Posterior vena cava (tissue), 2 donors: ENCODE measurements at regions not wholly inside any gene's neighbourhood (a gene's known extent, or its start where the extent isn't known, plus 50 kb on each side); places are given as distances from the start of the nearest gene placed in this dataset.

ENCODE experiments used
- DNase-seq: peaks from one replicate; pipeline ENCODE4 v3.0.0-alpha.2; 2020; ENCODE audit warnings: low spot score
- intact Hi-C, 2 donors: fragments of 100-400 bp; cut with DNase I; formaldehyde crosslinking; loops; one replicate each; pipeline versions ENCODE4 v1.14.1 to v1.14.2; 2022 to 2023
- donor health status: DM: yes; HTN: yes; CAD: no.
- donor health status: DM: yes; HTN: yes; CAD: no.

- intact Hi-C loops: no loop called here
- no peak for DNase-seq
Observed at GRCh38 chr9:109830545-109830944, 50.5 kb downstream of the PALM2AKAP2 start.

- no peak for DNase-seq
- intact Hi-C loops: no loop called here
Observed at GRCh38 chr9:109831998-109832658, 52.1 kb downstream of the PALM2AKAP2 start.

DNA sequence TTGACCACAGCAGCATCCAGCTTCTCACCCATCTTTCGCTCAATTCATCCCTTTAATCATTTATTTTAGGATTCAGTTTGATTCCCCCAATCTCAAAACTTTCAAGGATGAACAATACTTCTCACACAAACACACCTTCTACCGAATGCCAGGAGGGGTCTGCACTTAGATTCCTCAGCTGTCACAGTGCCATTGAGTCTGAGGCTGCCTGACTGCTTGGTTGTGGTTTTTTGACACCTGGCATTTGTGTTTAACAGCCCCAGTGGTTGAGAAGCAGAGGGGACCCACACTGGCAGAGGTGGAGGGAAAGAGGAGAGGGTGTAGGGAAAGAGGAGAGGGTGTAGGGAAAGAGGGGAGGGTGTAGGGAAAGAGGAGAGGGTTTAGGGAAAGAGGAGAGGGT is 54.9 kb downstream of the PALM2AKAP2 start:
- no peak for DNase-seq
- intact Hi-C loops: no loop called here

- intact Hi-C loops: no loop called here
- no peak for DNase-seq
Observed at GRCh38 chr9:109843641-109844040, 63.6 kb downstream of the PALM2AKAP2 start.

DNA sequence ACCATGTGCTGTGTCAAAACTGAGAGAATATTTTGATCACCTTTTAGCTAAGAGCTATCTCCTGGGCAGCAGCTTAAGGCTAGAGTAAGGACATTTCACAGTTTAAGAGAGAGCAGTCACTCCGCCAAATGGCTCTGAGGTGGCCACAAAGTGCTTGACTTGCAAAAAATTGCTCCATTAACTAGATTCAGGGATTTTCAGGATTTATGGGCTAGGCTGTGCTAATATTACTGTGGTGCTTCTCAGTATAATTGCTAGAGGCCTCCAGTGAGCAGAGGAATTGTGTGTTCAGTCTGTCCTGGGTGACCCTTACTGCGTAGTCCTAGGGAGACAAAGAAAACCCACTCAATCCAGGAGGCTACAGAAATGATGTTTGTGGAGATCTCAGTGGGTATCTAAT is 65.2 kb downstream of the PALM2AKAP2 start:
- intact Hi-C loops: no loop called here
- DNase-seq: no peak

DNA sequence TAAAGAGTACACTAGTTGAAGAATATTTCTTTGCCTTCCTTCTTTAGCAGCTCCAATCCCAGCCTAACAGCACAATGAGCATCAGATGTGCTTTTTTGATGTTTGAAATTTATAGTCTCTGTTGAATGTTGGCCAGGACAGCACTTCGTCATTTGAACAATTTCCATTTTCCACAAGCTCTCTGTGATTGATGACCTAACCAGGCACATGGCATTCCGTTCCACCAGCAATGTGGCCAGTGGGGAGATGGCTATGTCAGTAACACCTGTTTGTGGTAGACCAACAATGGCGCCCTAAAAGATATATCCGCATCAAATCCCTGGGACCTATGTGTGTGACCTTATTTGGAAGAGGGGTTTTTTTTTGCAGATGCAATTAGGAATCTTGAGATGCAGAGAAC is 66.8 kb downstream of the PALM2AKAP2 start:
- intact Hi-C loops: no loop called here
- no peak for DNase-seq

DNA sequence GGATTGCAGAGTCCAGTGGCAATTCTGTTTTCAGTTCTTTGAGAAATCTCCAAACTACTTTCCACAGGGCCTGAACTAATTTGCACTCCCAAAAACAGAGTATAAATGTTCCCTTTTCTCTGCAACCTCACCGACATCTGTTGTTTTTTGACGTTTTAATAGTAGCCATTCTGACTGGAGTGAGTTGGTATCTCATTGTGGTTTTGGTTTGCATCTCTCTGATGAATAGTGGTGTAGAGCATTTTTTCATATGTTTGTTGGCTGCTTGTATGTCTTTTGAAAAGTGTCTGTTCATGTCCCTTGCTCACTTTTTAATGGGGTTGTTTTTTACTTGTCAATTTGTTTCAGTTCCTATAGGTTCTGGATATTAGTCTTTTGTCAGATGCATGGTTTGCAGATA is 72.6 kb downstream of the PALM2AKAP2 start:
- intact Hi-C loops: no loop called here
- no peak for DNase-seq

GRCh38 chr9:109855540-109855939 is 75.5 kb downstream of the PALM2AKAP2 start:
- intact Hi-C loops: no loop called here
- DNase-seq: no peak

DNA sequence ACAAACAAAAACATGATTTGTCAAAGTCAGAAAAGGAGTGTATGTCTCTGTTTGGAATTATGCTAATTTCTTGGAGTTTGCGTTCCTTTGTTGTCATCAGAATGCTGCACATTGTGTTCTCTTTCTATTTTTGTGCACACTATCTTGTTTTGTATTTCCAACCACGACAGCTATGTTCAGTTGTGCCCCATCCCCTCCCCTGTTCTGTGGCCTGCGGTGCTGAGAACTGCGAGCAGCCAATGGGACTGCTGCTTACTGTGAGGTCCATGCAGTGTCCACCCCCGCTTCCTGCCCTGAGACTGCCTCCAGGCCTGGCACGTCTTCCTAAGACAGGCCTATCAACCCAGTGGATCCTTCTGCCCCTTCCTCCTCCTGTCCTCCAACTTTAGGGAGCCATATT is 76.8 kb downstream of the PALM2AKAP2 start:
- no peak for DNase-seq
- intact Hi-C loops: no loop called here

- no peak for DNase-seq
- intact Hi-C loops: no loop called here
Observed at GRCh38 chr9:109857336-109857735, 77.3 kb downstream of the PALM2AKAP2 start.

DNA sequence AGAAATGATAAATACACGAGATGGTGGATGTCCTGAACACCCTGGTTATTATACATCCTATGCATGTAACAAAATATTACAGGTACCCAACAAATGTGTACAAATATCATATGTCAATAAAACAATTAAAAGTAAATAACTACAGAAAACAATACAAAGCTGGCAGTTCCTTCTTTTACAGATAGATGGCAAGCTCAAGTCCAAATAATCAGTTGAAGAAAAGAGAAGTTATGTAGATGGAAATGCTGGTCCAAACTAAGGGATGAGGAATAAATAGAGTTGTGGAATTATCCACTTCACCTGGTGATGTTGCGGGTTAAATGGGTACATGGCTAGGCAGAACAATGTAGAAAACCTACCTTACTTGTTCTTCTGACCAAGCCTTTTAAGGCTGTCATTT is 79.4 kb downstream of the PALM2AKAP2 start:
- DNase-seq: no peak
- intact Hi-C loops: no loop called here

- DNase-seq: no peak
- intact Hi-C loops: no loop called here
Observed at GRCh38 chr9:109860521-109860920, 80.5 kb downstream of the PALM2AKAP2 start.

DNA sequence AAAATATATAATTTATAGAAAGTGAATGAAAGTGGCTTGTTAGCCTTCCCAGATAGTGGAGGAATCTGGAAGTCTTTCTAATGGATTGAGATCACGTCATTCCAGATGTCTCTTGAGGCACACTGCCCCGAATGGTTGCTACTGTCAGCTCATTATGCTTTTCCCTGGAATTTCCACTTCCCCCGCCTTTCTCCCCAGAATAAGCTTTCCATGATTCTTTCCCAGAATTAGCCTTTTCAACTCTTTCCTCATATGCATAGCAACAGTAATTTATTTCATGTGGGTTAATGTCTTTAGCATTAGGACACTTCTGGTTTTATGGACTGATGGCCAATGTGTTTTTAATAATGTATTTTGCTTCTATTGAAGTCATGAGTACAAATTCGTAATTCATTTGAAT is 81.5 kb downstream of the PALM2AKAP2 start:
- no peak for DNase-seq
- intact Hi-C loops: no loop called here

DNA sequence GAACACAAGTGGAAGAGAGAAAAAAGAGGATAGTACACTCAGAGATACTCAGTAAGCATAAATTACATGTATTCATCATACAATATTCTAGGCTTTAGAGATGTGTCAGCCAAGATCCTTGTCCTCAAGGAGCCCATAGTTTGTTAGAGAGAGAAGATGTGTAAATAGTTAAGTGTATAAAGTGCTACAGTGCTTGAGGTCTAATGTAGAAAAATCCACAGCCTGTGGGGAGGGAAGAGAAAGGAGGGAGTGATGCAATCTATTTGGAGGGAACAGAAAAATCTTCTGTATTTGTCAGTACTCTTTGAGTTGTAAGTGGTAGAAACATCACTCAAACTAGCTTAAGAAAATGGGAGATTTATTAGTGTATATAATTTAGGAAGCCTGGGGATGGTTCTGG is 81.9 kb downstream of the PALM2AKAP2 start:
- no peak for DNase-seq
- intact Hi-C loops: no loop called here

DNA sequence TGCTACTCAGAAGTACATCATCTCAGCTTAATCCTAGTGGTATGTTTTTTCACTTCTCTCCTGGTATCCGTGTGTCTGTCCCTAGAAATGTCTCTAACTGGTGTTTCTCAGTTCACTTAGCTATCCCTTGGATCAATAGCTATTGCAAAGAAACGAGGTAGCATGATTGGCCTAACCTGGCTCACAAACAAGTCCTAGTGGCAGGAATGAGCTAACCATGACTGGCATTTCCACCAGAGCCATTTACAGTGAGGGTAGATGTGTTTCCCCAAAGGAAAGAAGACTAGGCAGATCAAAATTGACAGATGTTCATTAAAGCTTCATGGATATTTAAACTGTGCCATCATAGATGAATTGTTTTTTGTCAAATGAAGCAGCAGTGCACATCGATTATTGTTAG is 82.5 kb downstream of the PALM2AKAP2 start:
- DNase-seq: no peak
- intact Hi-C loops: no loop called here

- no peak for DNase-seq
- intact Hi-C loops: no loop called here
Observed at GRCh38 chr9:109863961-109864360, 84.0 kb downstream of the PALM2AKAP2 start.

GRCh38 chr9:109865521-109865920 is 85.5 kb downstream of the PALM2AKAP2 start:
- intact Hi-C loops: loop anchor here in 1 of 2 donors (5.0 kb wide), 1 partner anchor 758 kb away; no protein-coding TSS in a partner anchor
- no peak for DNase-seq

- intact Hi-C loops: loop anchor here in 1 of 2 donors (5.0 kb wide), 1 partner anchor 761 kb away; no protein-coding TSS in a partner anchor
- DNase-seq: no peak
Observed at GRCh38 chr9:109868207-109868606, 88.2 kb downstream of the PALM2AKAP2 start.

DNA sequence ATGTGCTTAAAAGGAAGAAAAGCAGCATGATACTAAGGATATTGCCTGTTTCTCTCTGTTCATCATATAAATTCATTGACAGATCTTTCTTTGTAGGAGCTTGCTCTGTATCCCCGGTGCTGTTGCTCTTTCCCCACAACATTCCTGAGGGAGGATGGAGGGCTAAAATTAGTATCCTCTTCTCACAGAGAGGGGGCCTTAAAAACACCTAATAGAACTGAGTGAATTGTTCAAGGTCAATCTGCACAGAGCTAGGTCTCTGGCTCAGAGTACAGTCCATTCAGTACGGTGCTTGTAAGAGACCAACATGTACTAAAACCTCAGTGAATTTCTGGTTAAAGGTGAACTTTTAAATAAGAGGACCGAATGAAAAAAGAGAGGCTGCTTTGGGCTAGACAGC is 88.7 kb downstream of the PALM2AKAP2 start:
- intact Hi-C loops: loop anchor here in 1 of 2 donors (5.0 kb wide), 1 partner anchor 761 kb away; no protein-coding TSS in a partner anchor
- DNase-seq: no peak

DNA sequence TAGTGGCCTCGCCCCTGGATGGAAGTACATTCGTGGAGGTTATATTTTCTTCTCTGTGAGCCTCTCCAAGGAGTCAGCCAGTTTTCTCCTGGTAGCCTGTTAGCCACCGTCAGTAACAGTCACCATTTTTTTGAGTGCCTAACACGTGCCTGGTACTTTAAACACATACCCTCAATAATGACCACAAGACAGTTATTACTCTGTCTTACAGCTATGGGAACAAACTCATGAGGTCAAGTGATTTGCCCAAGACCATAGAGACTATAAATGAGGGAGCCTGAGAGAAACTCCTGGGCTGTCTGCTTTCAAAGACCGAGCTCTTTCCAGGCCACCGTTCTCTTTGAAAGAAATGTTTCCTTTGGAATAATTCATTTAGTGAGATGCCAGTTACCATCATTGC is 90.4 kb downstream of the PALM2AKAP2 start:
- intact Hi-C loops: no loop called here
- no peak for DNase-seq

DNA sequence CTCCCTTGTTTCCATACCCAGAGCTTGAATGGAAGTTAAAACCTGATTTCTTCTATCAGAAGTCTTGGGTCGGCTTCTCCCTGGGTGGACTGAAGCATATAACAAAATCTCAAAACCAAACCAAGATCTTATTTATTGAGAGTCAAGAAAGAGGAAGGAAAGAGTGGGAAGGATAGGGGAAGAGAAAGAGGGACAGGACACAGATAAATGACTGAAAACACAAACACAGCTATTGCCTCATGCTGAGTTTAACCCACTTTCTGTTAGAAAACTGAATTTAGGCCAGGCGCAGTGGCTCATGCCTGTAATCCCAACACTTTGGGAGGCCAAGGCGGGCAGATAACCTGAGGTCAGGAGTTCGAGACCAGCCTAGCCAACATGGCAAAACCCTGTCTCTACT is 92.9 kb downstream of the PALM2AKAP2 start:
- DNase-seq: no peak
- intact Hi-C loops: no loop called here
